Upper lobe of right lung (tissue), 1 donor: ENCODE measurements at regions not wholly inside any gene's neighbourhood (a gene's known extent, or its start where the extent isn't known, plus 50 kb on each side); places are given as distances from the start of the nearest gene placed in this dataset.
A peak's percentile ranks its signal among the peaks of the same experiment; 100 is the strongest.
"Not testable (repeated sequence)": the region's sequence is repeated elsewhere in the genome, so short reads cannot be mapped to it uniquely, and the experiment has no call there.

Source experiments
- ATAC-seq: fragments of 200-7000 bp; cut with Tn5 transposase; one replicate; pipeline ENCODE4 v1.9.1; 2020; ENCODE audit warnings: mild to moderate bottlenecking, moderate library complexity
- DNase-seq: peaks from one replicate; pipeline ENCODE4 v3.0.0-alpha.2; 2020
- H3K27ac ChIP-seq: fragments of 200-600 bp; one replicate; pipeline ENCODE4 v1.8.0; 2022
- H3K27me3 ChIP-seq: fragments of 200-600 bp; one replicate; pipeline ENCODE4 v1.8.0; 2022; ENCODE audit warnings: mild to moderate bottlenecking
- H3K36me3 ChIP-seq: fragments of 200-600 bp; one replicate; pipeline ENCODE4 v1.8.0; 2022
- H3K4me1 ChIP-seq: fragments of 200-600 bp; one replicate; pipeline ENCODE4 v1.8.0; 2022
- H3K4me3 ChIP-seq: fragments of 200-600 bp; one replicate; pipeline ENCODE4 v1.8.0; 2022; ENCODE audit warnings: mild to moderate bottlenecking
- H3K9me3 ChIP-seq: fragments of 200-600 bp; one replicate; pipeline ENCODE4 v1.8.0; 2022
- intact Hi-C: fragments of 100-400 bp; cut with DNase I; formaldehyde crosslinking; loops from one replicate; pipeline ENCODE4 v1.11.0; 2022
- TF ChIP-seq, protein P1 (sequence below): fragments of 200-600 bp; IDR thresholded peaks from one replicate; pipeline ENCODE4 v1.8.0; 2022; ENCODE audit warnings: antibody characterized with exemption
- donor health status: DM: no; HTN: yes; CAD: no; lungs with severe emphysema.

DNA sequence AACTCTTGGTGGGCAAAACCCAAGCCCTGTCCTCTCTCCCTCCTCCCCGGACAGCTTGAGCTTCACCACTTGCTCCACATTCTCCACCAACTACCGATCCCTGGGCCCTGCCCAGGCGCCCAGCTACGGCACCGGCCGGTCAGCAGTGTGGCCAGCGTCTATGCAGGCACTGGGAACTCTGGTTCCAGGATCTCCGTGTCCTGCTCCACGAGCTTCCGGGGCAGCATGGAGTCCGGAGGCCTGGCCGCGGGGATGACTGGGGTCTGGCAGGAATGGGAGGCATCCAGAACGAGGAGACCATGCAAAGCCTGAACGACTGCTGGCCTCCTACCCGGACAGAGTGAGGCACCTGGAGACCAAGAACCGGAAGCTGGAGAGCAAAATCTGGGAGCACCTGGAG is 68.9 kb upstream of the RTL6 start:
- Histone ChIP-seq H3K36me3 (no peaks in the 10 kb centered on the region), H3K4me3 (no peak overlapping the region), H3K27ac (no peak overlapping the region), H3K27me3 (no peaks in the 10 kb centered on the region), H3K9me3 (peaks cover 4% of the 10 kb centered on the region), H3K4me1 (no peaks in the 10 kb centered on the region)
- TF ChIP-seq, protein P1, sequence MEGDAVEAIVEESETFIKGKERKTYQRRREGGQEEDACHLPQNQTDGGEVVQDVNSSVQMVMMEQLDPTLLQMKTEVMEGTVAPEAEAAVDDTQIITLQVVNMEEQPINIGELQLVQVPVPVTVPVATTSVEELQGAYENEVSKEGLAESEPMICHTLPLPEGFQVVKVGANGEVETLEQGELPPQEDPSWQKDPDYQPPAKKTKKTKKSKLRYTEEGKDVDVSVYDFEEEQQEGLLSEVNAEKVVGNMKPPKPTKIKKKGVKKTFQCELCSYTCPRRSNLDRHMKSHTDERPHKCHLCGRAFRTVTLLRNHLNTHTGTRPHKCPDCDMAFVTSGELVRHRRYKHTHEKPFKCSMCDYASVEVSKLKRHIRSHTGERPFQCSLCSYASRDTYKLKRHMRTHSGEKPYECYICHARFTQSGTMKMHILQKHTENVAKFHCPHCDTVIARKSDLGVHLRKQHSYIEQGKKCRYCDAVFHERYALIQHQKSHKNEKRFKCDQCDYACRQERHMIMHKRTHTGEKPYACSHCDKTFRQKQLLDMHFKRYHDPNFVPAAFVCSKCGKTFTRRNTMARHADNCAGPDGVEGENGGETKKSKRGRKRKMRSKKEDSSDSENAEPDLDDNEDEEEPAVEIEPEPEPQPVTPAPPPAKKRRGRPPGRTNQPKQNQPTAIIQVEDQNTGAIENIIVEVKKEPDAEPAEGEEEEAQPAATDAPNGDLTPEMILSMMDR: no peak
- DNase-seq: peak; percentile 56
- intact Hi-C loops: no loop called here
- ATAC-seq: no peak

DNA sequence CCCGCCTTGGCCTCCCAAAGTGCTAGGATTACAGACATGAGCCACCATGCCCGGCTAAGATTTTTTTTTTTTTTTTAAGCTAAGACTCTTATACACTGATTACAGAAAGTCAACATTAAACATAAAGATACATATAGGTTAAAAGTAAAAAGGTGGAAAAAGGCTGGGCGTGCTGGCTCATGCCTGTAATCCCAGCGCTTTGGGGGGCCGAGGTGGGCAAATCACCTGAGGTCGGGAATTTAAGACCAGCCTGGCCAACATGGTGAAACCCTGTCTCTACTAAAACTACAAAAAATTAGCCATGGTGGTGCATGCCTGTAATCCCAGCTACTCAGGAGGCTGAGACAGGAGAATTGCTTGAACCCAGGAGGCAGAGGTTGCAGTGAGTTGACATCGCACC is 64.6 kb upstream of the RTL6 start:
- intact Hi-C loops, H3K9me3 ChIP-seq, ATAC-seq, H3K27me3 ChIP-seq, H3K4me1 ChIP-seq, H3K27ac ChIP-seq, H3K4me3 ChIP-seq, H3K36me3 ChIP-seq: not testable (repeated sequence)
- DNase-seq: peak; percentile 3

DNA sequence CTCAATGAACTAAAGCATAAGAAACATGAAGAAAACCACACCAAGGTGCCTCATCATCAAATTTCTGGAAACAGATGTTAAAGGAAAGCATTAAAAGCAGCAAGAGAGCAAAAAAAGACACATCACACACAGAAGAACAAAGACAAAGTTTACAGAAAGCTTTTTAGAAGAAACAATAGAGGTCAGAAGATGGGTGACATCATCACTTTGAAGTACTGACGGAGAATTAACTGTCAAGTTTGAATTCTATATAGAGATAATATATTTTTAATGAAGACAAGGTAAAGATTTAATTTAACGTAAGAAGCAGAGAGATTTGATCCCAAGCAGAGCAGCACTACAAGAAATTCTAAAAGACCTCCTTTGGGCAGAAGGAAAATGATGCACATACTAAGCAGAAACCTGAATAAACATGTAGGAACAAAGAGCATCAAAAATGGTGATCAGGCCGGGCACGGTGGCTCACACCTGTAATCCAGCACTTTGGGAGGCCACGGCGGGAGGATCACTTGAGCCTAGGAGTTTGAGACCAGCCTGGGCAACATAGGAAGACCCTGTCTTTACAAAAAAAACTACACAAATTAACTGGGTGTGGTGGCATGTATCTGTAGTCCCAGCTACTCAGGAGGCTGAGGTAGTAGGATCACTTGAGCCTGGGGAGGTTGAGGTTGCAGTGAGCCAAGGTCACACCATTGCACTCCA is 63.3 kb upstream of the RTL6 start:
- Histone ChIP-seq H3K4me3 (no peak overlapping the region), H3K4me1 (no peaks in the 10 kb centered on the region), H3K9me3 (peaks cover 4% of the 10 kb centered on the region), H3K27ac (no peak overlapping the region), H3K36me3 (no peaks in the 10 kb centered on the region), H3K27me3 (no peaks in the 10 kb centered on the region)
- TF ChIP-seq, protein P1: no peak
- DNase-seq (peak; percentile 13), ATAC-seq (no peak)
- intact Hi-C loops: no loop called here

DNA sequence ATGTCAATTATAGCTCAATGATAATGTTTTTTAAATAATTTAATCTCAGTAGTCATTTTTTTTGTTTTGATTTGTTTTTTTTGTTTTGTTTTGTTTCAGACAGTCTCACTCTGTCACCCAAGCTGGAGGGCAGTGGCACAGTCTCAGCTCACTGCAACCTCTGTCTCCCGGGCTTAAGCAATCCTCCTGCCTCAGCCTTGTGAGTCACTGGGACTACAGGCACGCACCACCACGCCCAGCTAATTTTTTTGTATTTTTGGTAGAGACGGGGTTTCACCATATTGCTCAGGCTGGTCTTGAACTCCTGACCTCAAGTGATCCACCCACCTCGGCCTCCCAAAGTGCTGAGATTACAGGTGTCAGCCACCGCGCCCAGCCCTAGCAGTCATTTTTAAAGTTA is 60.6 kb upstream of the RTL6 start:
- H3K4me1 ChIP-seq, H3K36me3 ChIP-seq, H3K4me3 ChIP-seq, ATAC-seq, H3K9me3 ChIP-seq, H3K27ac ChIP-seq, intact Hi-C loops, H3K27me3 ChIP-seq: not testable (repeated sequence)
- peak; percentile 57 for DNase-seq

DNA sequence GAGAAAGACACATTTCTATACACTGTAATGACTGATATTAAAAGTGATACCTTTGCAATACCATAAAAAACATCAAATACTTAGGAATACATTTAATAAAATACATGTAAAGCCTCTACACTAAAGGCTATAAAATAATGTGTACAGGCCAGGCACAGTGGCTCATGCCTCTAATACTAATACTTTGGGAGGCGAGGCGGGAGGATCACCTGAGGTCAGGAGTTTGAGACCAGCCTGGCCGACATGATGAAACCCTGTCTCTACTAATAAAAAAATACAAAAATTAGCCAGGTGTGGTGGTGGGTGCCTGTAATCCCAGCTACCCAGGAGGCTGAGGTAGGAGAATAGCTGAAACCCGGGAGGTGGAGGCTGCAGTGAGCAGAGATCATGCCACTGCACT is 59.8 kb upstream of the RTL6 start:
- H3K27me3 ChIP-seq, H3K9me3 ChIP-seq, H3K4me1 ChIP-seq, H3K36me3 ChIP-seq, H3K27ac ChIP-seq, H3K4me3 ChIP-seq, intact Hi-C loops, ATAC-seq: not testable (repeated sequence)
- peak; percentile 2 for DNase-seq

DNA sequence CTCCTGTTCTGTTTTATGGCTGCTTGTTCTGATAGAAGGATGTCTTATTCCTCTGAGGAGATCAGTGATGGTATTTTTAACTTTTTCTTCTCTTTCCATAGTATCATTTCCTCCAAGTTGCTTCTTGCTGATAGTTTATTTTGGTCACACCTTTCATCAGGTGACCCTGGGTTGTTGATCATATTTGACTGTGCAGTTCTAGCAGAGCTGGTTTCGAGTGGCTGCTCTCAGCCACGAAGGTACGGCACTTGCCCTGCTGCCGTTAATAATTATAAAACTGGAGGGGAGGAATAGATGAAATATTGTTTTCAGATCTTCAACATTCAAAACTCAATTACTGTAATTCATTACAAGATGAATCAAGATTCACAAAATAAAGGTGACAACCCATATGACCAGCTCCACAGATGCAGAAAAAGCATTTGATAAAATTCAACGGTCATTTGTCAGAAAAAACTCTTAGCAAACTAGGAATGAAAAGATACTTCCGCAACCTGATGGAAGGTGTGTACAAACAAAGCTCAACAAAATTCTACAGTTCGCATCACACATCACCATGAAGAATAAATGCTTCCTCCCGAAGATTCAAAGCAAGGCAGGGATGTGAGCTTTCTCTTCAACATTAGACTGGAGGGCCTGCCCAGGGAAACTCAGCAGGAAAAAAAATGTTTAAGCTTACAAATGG is 59.2 kb upstream of the RTL6 start:
- Histone ChIP-seq H3K9me3 (no peaks in the 10 kb centered on the region), H3K36me3 (no peaks in the 10 kb centered on the region), H3K4me1 (no peaks in the 10 kb centered on the region), H3K4me3 (no peak overlapping the region), H3K27ac (no peak overlapping the region), H3K27me3 (peaks cover 5% of the 10 kb centered on the region)
- TF ChIP-seq, protein P1: no peak
- intact Hi-C loops: no loop called here
- ATAC-seq: no peak
- peak; percentile 13 for DNase-seq

DNA sequence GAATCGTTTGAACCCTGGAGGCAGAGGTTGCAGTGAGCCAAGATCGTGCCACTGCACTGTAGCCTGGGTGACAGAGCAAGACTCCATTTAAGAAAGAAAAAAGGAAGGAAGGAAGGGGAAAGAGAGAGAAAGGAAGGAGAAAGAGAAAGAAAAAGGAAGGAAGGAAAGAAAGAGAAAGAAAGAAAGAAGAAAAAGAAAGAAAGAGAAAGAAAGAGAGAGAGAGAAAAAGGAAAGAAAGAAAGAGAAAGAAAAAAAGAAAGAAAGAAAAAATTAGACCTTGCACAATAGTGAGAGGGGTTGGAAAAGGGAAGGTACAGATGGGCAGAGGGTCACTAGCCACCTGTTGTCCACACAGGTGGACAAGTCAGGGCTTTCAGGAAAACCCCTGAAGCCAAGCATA is 57.6 kb upstream of the RTL6 start:
- H3K4me1 ChIP-seq: no peaks in the 10 kb centered on the region
- ATAC-seq (no peak), DNase-seq (no peak)
- peaks cover 5% of the 10 kb centered on the region for H3K27me3 ChIP-seq
- TF ChIP-seq, protein P1: no peak
- H3K9me3 ChIP-seq: no peaks in the 10 kb centered on the region
- intact Hi-C loops: no loop called here
- no peak overlapping the region for H3K27ac ChIP-seq
- H3K4me3 ChIP-seq: no peak overlapping the region
- H3K36me3 ChIP-seq: no peaks in the 10 kb centered on the region
